Stimulated activated CD4-positive, alpha-beta T cell treated with anti-CD3 and anti-CD28 coated beads, Interleukin-2, amount 100 ng/mL, for 48 hours (primary cell): ENCODE measurements at regions not wholly inside any gene's neighbourhood (a gene's known extent, or its start where the extent isn't known, plus 50 kb on each side); places are given as distances from the start of the nearest gene placed in this dataset.
"Not testable (repeated sequence)": the region's sequence is repeated elsewhere in the genome, so short reads cannot be mapped to it uniquely, and the experiment has no call there.

Source experiments
- DNase-seq, 2 donors: peaks; one replicate each; pipeline ENCODE4 v3.0.0-alpha.2; 2020

- not testable (repeated sequence) for DNase-seq
Measured at GRCh38 chr21:18834121-18834520, 430.5 kb upstream of the TMPRSS15 start.

GRCh38 chr21:18840239-18840638 lies 436.7 kb upstream of the TMPRSS15 start:
- DNase-seq, result no peak

GRCh38 chr21:18857606-18858005 lies 454.0 kb upstream of the TMPRSS15 start:
- DNase-seq, result not testable (repeated sequence)

GRCh38 chr21:18869104-18869503 lies 465.5 kb upstream of the TMPRSS15 start:
- no peak for DNase-seq

- DNase-seq, result no peak
Measured at GRCh38 chr21:18877917-18878316, 474.3 kb upstream of the TMPRSS15 start.

GRCh38 chr21:18887922-18888602 lies 484.5 kb upstream of the TMPRSS15 start:
- no peak for DNase-seq

GRCh38 chr21:18893406-18893805 lies 489.8 kb upstream of the TMPRSS15 start:
- DNase-seq, result no peak

GRCh38 chr21:18894387-18894786 lies 490.8 kb upstream of the TMPRSS15 start:
- DNase-seq, result no peak

GRCh38 chr21:18899261-18899660 lies 495.7 kb upstream of the TMPRSS15 start:
- DNase-seq, result no peak

GRCh38 chr21:18902660-18903059 lies 499.1 kb upstream of the TMPRSS15 start:
- DNase-seq, result no peak

GRCh38 chr21:18907076-18907475 lies 503.5 kb upstream of the TMPRSS15 start:
- DNase-seq, result no peak

- no peak for DNase-seq
Measured at GRCh38 chr21:18908641-18909040, 505.1 kb upstream of the TMPRSS15 start.

GRCh38 chr21:18913914-18914313 lies 510.3 kb upstream of the TMPRSS15 start:
- DNase-seq, result no peak

- no peak for DNase-seq
Measured at GRCh38 chr21:18914570-18914969, 511.0 kb upstream of the TMPRSS15 start.

- no peak for DNase-seq
Measured at GRCh38 chr21:18917622-18918021, 514.0 kb upstream of the TMPRSS15 start.

- no peak for DNase-seq
Measured at GRCh38 chr21:18931237-18931636, 527.7 kb upstream of the TMPRSS15 start.

GRCh38 chr21:18937337-18937736 lies 533.8 kb upstream of the TMPRSS15 start:
- no peak for DNase-seq

GRCh38 chr21:18940791-18941190 lies 537.2 kb upstream of the TMPRSS15 start:
- DNase-seq, result no peak

GRCh38 chr21:18950045-18950740 lies 546.6 kb upstream of the TMPRSS15 start:
- no peak for DNase-seq

- DNase-seq, result no peak
Measured at GRCh38 chr21:18951271-18952038, 547.9 kb upstream of the TMPRSS15 start.

GRCh38 chr21:18954441-18954844 lies 550.9 kb upstream of the TMPRSS15 start:
- DNase-seq, result no peak

- DNase-seq, result no peak
Measured at GRCh38 chr21:18959817-18960216, 556.2 kb upstream of the TMPRSS15 start.

GRCh38 chr21:18960306-18960705 lies 556.7 kb upstream of the TMPRSS15 start:
- no peak for DNase-seq

- no peak for DNase-seq
Measured at GRCh38 chr21:18970416-18970815, 566.8 kb upstream of the TMPRSS15 start.
